GM10266 (cell line): ENCODE measurements at regions not wholly inside any gene's neighbourhood (a gene's known extent, or its start where the extent isn't known, plus 50 kb on each side); places are given as distances from the start of the nearest gene placed in this dataset.

Experiments
- DNase-seq: peaks from one replicate; pipeline ENCODE4 v3.0.0; 2012; ENCODE audit errors: extremely low spot score
- TF ChIP-seq, protein P1 (sequence below): IDR thresholded peaks from 2 replicates; pipeline ENCODE4 v1.5.1; 2012; ENCODE audit warnings: mild to moderate bottlenecking, low read depth; ENCODE audit not compliant: control insufficient read depth, insufficient read depth; ENCODE audit errors: missing control alignments

GRCh38 chr12:59087077-59087673 lies 166.9 kb upstream of the LRIG3 start:
- DNase-seq = no peak
- TF ChIP-seq, protein P1, sequence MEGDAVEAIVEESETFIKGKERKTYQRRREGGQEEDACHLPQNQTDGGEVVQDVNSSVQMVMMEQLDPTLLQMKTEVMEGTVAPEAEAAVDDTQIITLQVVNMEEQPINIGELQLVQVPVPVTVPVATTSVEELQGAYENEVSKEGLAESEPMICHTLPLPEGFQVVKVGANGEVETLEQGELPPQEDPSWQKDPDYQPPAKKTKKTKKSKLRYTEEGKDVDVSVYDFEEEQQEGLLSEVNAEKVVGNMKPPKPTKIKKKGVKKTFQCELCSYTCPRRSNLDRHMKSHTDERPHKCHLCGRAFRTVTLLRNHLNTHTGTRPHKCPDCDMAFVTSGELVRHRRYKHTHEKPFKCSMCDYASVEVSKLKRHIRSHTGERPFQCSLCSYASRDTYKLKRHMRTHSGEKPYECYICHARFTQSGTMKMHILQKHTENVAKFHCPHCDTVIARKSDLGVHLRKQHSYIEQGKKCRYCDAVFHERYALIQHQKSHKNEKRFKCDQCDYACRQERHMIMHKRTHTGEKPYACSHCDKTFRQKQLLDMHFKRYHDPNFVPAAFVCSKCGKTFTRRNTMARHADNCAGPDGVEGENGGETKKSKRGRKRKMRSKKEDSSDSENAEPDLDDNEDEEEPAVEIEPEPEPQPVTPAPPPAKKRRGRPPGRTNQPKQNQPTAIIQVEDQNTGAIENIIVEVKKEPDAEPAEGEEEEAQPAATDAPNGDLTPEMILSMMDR = peak; percentile 11

- no peak for DNase-seq
- TF ChIP-seq, protein P1 = no peak
These were observed 165.8 kb upstream of the LRIG3 start for GRCh38 chr12:59086126-59086525.

DNA sequence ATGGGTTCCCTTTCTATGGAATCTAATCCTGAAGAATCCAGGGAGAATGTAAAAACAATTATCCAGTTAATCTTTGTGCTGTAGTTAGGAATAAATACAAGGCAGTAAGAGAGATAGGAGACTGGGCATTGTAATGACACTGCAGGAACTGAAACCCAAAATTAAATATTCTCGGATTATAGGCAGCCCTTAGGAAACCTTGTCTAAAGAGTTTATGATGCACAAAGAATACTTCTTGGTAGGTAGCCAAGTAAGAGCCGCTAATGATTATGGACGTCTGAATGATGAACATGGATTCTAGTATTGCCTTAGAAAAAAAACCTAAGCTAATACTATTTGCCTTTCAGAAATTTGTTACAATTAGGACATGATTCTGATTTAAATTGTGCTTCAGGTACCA lies 165.4 kb upstream of the LRIG3 start:
- TF ChIP-seq, protein P1 = no peak

DNA sequence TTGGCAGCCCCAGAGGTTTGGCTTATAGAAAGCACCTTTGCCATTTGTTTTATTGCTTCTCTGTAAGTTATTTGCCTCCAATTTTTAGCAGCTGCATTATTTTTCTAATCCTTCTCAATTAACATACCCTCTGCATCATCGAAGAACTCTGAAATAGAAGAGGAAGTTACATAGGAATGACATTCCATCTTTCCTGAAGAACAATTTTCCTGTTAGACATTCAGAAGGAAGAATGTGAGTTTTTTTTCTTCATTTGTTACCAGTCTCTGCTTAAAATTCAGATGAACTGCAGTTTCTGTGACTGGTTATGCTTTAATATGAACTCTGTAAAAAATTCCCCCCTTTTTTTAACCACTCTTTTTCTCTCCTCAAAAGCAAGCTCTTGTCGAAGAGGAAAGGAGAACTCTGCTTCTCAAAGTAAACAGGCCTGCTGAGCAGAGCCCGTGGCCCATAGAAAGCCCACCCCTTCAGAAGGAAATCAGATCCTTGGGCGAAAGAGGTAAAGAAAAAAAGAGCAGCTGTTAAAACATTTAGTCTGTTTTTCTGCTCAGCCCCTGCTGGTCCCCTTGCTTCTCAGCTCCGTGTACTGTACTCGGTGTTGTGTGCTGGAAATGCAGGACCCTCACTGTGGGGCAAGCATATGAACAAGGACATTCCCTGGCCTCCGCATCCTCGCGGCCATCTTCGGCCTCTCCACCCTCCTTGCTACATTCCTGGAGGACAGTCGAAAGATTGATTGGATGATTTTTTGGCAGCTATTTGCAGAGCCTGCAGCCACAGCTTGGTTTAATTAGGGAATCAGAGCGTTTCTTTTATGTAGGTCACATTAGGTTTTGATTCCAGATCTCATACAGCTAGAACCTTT lies 164.4 kb upstream of the LRIG3 start:
- DNase-seq = no peak
- TF ChIP-seq, protein P1 = no peak

More for the DNA sequence above, 165.4 kb upstream of the LRIG3 start:
- DNase-seq = no peak

- no peak for DNase-seq
- TF ChIP-seq, protein P1 = no peak
These were observed 162.6 kb upstream of the LRIG3 start for GRCh38 chr12:59082952-59083351.

DNA sequence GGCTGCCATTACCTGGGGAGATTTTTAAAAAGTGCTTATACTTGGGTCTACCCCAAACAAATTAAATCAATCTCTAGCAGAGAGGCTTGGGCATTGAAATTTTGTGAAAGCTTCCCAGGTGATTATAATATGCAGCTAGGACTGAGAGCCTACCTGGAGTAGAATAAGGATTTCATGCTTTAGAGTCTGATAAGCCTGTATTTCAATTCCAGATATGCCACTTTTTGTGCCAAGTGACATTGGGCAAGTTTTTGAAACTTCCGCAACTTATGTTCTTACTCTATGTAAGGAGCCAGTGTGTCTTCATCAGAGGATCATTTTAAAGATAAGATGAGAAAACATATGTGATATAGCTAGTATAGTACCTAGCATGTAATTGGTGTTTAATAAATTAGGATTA lies 159.8 kb upstream of the LRIG3 start:
- no peak for DNase-seq

More for the DNA sequence above, 159.8 kb upstream of the LRIG3 start:
- TF ChIP-seq, protein P1 = no peak
